ENCODE measurements at regions not wholly inside any gene's neighbourhood (a gene's known extent, or its start where the extent isn't known, plus 50 kb on each side); places are given as distances from the start of the nearest gene placed in this dataset.

GRCh38 chr2:128392207-128392606 lies 73.5 kb upstream of the HS6ST1 start:
- DNase-seq (ENCODE audit: low read depth, low spot score), result no peak
- Histone ChIP-seq H3K27me3 (ENCODE audit: control insufficient read depth, insufficient read depth, low read length) (no peaks in the 10 kb centered on the region), H3K9me3 (ENCODE audit: control insufficient read depth, insufficient read depth, low read length) (0 out of 2 replicates have a peak, but pooled peaks cover 2% of the 10 kb centered on the region), H3K27ac (ENCODE audit: low read depth, low read length) (no peak overlapping the region), H3K4me3 (ENCODE audit: low read depth, low read length) (no peak overlapping the region)
- POLR2A ChIA-PET, result no interaction called here
- TF ChIP-seq, protein P1, sequence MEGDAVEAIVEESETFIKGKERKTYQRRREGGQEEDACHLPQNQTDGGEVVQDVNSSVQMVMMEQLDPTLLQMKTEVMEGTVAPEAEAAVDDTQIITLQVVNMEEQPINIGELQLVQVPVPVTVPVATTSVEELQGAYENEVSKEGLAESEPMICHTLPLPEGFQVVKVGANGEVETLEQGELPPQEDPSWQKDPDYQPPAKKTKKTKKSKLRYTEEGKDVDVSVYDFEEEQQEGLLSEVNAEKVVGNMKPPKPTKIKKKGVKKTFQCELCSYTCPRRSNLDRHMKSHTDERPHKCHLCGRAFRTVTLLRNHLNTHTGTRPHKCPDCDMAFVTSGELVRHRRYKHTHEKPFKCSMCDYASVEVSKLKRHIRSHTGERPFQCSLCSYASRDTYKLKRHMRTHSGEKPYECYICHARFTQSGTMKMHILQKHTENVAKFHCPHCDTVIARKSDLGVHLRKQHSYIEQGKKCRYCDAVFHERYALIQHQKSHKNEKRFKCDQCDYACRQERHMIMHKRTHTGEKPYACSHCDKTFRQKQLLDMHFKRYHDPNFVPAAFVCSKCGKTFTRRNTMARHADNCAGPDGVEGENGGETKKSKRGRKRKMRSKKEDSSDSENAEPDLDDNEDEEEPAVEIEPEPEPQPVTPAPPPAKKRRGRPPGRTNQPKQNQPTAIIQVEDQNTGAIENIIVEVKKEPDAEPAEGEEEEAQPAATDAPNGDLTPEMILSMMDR (IDR thresholded peaks at IDR 0.05; ENCODE audit: low read depth, low read length), result no peak
- CTCF ChIA-PET, result no interaction called here

DNA sequence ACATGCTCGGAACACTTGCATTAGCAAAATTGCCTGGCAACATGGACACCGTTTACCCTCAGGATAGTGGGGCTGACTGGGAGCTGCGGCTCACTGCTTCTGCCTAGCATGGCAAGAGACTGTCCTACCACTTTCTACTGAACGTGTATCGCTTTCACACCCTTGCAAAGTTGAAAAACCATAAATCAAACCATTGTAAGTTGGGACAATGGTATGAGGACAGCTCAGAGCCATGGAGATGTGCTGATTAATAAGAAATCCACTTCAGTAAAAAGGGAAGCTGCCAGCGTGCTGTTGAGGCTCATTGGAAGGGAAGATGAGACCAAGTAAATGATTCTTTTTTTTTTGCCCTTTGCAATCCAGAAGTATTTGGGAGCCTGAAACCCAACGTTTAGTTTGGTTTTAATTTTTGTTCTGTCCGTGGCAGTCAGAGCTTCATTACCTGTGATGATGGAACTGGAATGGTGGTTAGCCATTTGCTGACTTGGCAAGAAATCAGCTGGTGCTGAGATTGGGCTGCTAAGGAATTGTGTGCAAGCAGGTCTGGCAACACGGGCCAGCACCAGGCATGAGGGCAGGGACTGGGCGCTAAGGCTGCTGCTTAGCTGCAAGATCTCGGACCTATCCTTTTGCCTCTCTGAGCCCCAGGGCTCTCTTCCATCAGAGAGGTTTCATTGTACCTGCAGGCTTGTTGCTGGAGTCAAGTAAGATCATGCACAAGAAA lies 75.5 kb upstream of the HS6ST1 start:
- Histone ChIP-seq H3K27ac (ENCODE audit: low read depth, low read length) (no peak overlapping the region), H3K27me3 (ENCODE audit: control insufficient read depth, insufficient read depth, low read length) (no peaks in the 10 kb centered on the region), H3K4me3 (ENCODE audit: low read depth, low read length) (no peak overlapping the region), H3K9me3 (ENCODE audit: control insufficient read depth, insufficient read depth, low read length) (0 out of 2 replicates have a peak, but pooled peaks cover 2% of the 10 kb centered on the region)
- TF ChIP-seq, protein P1 (IDR thresholded peaks at IDR 0.05; ENCODE audit: low read depth, low read length), result no peak
- ChIA-PET CTCF (interaction anchor here (1.1 kb wide), 1 partner anchor 14 kb away, joined by 3 read pairs; no protein-coding TSS in a partner anchor), POLR2A (interaction anchor here (1.4 kb wide), 1 partner anchor 13 kb away, joined by 4 read pairs; no protein-coding TSS in a partner anchor)
- no peak for DNase-seq (ENCODE audit: low read depth, low spot score)

- ChIA-PET POLR2A (interaction anchor here (1.4 kb wide), 1 partner anchor 14 kb away, joined by 4 read pairs; no protein-coding TSS in a partner anchor), CTCF (no interaction called here)
- Histone ChIP-seq H3K4me3 (ENCODE audit: low read depth, low read length) (no peak overlapping the region), H3K27ac (ENCODE audit: low read depth, low read length) (no peak overlapping the region), H3K27me3 (ENCODE audit: control insufficient read depth, insufficient read depth, low read length) (no peaks in the 10 kb centered on the region), H3K9me3 (ENCODE audit: control insufficient read depth, insufficient read depth, low read length) (0 out of 2 replicates have a peak, but pooled peaks cover 2% of the 10 kb centered on the region)
- DNase-seq (ENCODE audit: low read depth, low spot score), result no peak
- TF ChIP-seq, protein P1 (IDR thresholded peaks at IDR 0.05; ENCODE audit: low read depth, low read length), result no peak
Measured at GRCh38 chr2:128395196-128395595, 76.5 kb upstream of the HS6ST1 start.

DNA sequence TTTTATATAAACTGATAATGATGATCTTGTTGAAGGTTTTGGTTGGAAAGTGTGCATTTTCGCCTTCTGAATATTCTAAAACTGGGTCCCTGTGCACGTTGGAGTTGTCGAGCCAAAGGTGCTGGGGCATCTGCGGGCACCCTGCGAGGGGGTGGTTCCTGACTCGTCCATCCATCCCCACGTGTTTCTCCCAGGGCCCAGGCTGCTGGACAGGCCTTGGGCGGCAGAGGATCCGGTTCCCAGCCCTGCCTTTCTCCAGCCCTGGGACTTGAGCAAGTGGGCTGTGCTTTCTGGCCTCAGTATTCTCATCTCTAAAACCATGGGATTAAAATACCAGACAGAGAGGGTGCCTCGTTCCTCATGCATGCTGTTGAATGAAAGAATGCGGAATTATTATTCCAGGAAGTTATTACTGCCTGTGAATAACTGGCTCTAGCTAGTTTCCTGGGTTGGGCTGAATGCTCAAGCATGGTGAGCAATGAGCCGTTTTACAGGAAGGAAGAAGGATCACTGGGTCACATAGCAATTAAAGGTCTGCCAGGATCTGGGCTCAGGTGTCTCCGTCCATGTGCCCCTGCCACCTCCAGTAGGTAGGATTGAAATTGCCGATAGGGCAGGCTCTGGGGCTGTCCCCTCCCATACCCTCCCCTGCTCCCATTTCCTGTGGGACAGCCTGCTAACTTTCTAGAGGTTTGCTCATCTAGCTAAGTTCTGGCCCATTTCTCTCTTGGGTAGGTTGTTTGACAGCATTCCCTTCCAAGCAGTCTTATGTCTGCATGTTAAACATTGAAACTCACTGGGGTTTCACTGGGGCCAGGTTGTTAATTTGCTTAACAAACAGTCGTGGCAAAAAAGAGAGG lies 77.2 kb upstream of the HS6ST1 start:
- Histone ChIP-seq H3K4me3 (ENCODE audit: low read depth, low read length) (no peak overlapping the region), H3K9me3 (ENCODE audit: control insufficient read depth, insufficient read depth, low read length) (0 out of 2 replicates have a peak, but pooled peaks cover 2% of the 10 kb centered on the region), H3K27me3 (ENCODE audit: control insufficient read depth, insufficient read depth, low read length) (no peaks in the 10 kb centered on the region), H3K27ac (ENCODE audit: low read depth, low read length) (no peak overlapping the region)
- TF ChIP-seq, protein P1 (IDR thresholded peaks at IDR 0.05; ENCODE audit: low read depth, low read length), result no peak
- CTCF ChIA-PET, result no interaction called here
- DNase-seq (ENCODE audit: low read depth, low spot score), result no peak
- POLR2A ChIA-PET, result interaction anchor here (0.6 kb wide), 1 partner anchor 90 kb away, joined by 4 read pairs; no protein-coding TSS in a partner anchor

Measured in AG04450 (cell line).